Activated CD4-positive, alpha-beta T cell treated with anti-CD3 and anti-CD28 coated beads for 24 hours (primary cell): ENCODE measurements at regions not wholly inside any gene's neighbourhood (a gene's known extent, or its start where the extent isn't known, plus 50 kb on each side); places are given as distances from the start of the nearest gene placed in this dataset.
"Not testable (repeated sequence)": the region's sequence is repeated elsewhere in the genome, so short reads cannot be mapped to it uniquely, and the experiment has no call there.

Experiments
- DNase-seq, 2 donors: peaks; one replicate each; pipeline ENCODE4 v3.0.0-alpha.2; 2020; ENCODE audit warnings: low read depth in 2 of 2

DNA sequence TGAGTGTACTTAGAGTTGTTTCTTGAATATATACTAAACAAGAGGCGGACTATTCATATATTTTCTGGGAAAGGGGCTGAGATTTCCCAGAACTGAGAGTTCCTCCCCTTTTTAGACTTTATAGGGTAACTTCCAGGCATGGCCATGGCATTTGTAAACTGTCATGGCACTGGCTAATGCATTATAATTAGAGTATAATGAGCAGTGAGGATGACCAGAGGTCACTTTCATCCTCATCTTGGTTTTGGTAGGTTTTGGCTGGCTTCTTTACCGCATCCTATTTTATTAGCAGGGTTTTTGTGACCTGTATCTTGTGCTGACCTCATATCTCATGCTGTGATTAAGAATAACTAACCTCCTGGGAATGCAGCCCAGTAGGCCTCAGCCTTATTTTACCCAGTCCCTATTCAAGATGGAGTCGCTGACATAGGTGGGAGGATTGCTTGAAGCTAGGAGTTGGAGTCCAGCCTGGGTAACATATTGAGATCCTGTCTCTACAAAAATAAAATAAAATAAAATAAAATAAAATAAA, 91.4 kb downstream of the MOBP start:
- no peak for DNase-seq

DNA sequence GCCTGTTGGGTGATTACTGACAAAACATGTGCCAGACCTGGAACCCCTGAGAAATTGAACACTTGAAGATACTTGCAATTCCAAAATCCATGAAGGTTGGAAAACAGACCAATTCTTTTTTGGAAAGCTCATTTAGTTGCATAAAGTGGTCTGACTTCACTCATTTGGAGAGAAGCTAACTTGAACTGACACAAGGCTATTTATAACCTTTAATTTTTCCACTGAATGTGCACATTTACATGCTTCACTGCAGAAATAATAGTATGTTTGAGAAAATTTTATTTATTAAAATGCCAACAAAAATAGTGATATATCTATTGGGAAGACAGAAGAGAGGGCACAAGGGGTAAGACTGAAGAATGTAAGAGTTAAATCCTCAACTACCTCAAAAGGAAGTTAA, 92.1 kb downstream of the MOBP start:
- no peak for DNase-seq

DNA sequence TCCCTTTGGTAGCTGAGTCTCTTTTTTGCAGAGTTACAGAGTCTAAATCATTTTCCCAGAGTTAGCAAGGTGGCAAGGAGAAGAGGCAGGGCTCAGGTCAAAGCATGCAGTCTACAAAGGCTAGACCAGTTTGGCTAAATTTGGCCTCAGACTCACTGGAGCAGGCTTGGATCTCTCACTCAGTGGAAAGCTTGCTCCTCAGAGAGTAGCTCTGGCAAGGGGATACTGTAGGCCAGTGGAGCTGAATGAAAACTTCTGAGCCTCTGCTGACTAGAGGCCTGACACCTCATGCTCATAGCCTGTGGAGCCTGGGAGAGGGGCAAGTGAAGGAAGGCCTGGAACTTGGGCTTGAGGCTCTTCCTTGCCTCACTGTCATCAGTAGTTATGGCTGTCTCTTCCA, 101.0 kb downstream of the MOBP start:
- DNase-seq: no peak

DNA sequence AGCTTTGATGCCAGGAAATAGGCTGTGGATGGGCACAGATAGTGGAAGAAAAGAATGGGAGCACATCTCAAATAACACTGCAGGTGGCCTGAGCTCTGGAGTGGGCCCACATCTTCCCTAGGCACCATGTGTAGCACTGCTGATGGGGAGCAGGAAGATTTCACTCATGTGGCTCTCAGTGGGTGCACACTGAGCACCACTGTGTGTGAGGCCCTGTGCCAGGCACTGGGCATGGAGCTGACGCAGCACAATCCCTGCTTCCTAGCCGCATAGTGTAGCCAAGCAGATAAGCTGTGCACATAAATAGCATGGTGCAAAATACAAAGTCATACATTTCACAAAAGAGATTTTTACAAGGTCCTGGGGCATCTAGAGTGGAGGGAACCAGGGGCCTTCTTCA, 101.6 kb downstream of the MOBP start:
- DNase-seq: no peak

DNA sequence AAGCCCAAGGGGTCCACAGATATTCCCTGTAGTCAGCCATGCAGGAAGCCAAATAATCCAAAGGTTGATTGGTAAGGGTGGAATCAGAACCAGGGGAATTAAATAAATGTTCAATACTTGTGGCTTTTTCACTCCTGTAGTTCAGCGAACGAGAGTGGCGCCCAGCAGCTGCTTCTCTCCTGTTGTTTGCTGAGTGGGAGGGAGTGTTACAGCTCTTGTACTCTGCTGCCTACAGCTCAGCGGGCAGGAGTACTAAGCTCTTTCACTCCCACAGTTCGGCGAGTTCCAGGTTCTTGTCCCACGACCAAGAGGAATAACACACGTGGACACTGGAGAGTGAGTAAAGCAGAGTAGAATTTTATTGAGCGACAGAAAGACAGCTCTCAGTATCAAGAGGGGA, 105.9 kb downstream of the MOBP start:
- DNase-seq: no peak

DNA sequence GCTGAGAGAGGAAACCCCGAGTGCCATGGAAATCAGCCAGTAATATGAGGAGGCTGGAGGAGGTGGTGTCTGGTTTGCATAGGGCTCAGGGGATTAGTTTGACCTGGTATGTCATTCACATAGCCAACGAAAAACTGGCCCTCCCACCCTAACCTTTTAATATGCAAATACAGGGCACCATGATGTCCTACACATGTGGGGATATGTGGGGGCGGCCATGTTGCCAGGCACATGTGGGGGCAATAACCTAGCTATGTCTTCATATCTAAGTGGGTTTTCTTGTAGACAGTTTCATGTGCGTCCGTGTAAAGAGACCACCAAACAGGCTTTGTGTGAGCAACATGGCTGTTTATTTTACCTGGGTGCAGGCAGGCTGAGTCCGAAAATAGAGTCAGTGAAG, 110.1 kb downstream of the MOBP start:
- no peak for DNase-seq

DNA sequence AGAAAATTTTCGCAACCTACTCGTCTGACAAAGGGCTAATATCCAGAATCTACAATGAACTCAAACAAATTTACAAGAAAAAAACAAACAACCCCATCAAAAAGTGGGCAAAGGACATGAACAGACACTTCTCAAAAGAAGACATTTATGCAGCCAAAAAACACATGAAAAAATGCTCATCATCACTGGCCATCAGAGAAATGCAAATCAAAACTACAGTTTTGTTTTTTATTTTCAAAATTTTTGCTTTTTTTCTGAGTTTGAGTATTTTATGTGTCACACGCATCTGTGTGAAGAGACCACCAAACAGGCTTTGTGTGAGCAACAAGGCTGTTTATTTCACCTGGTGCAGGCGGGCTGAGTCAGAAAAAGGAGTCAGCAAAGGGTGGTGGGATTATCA, 118.7 kb downstream of the MOBP start:
- not testable (repeated sequence) for DNase-seq

DNA sequence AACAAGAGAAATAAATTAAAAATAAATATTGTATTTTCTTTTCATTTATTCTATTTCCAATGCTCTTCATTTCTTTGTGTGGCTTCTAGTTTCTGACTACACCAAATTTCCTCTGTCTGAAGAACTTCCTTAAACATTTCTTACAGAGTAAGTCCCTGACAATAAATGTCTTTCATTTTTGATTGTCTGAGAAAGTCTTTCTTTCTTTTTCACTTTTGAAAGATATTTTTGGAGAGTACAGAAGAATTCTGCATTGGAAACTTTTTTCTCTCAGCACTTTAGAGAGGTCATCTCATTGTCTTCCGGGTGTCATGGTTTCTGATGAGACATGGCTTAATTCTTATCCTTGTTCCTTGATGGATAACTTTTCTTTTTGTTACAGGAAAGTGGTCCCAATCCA, 119.6 kb downstream of the MOBP start:
- DNase-seq: no peak

DNA sequence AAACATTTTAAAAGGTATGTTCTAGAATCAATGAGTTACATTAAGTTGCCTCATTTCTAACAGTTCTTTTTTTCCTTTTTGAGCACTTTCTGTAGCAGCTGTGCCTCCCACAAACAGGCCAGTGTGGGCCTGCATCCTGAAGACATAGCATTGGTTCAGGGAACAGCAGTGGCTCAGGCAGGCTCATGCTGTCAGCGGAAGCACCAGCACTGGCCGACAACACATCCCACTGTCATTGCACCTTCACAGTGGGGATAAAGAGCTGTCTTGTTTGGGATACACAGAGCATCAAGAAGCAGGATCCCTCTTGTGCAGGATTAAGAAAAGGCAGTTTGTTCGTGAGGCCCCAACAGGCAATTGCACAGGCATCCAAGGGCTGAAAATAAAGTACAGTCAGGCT, 123.3 kb downstream of the MOBP start:
- DNase-seq: no peak

DNA sequence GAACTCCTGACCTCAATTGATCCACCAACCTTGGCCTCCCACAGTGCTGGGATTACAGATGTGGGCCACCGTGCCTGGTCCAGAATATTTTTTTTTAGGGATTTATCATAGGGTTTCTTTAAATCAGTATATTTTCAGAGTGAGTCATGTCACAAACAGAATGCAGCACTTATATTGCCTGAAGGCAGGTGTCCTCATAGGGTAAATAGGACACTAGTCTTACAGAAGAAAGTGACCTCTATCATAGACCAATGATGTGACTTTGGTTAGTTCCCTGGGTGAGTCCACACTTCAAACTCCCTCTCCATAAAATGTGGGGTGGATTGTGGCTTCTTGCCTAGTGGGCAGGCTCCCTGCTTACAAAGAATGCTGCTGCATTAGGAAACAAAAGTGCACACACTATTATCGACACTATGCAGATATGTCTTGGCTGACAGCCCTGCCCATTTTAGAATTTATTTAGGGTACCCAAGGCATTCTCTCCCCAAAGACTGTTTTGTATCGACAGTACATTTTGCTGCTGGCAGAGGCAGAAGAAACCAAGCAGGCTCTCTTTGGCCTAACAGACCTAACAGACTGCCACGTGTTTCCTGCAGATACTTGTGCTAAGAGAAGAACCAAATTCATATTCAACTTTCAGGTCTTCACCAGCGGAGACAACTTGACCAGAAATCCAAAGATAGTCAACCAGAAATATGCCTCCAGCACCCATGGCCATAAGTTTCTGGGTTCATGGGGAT, 125.0 kb downstream of the MOBP start:
- DNase-seq: no peak

DNA sequence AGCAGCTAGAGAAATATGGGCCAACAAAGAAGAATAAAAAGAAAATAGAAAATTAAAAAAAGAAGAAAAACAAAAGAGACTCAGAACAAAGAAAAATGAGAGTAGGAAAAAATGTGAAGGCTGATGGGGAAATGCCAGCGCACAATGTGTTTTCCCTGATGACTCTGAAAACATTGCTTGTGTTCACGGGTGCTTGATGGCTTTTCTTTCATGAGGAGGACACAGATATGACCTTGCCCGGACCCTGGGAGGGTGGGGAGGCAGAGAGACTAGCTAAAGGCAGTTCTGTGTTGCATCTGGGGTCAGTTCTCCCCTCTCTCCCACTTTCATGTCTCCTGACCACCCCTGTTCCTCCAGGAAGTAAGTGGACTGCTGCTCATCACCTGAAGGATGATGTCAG, 125.9 kb downstream of the MOBP start:
- DNase-seq: no peak

DNA sequence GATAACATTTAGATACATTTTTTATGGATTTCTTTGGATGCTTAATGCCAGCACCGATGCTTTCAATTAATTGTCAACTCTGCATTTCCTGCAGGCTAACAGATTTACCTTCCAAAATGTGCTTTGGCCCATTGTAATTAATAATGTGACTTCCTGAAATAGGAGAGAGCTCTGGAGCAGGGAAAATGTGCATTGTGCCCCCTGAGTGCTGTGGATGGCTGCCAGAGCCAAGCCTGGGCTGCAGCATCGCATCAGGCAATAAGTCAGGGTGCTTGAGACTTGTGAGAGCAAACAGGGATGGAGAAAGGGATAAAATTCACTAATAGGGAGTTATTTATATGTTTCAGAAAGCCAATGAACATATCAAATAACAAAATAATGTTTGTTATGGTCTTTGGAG, 133.8 kb downstream of the MOBP start:
- no peak for DNase-seq

DNA sequence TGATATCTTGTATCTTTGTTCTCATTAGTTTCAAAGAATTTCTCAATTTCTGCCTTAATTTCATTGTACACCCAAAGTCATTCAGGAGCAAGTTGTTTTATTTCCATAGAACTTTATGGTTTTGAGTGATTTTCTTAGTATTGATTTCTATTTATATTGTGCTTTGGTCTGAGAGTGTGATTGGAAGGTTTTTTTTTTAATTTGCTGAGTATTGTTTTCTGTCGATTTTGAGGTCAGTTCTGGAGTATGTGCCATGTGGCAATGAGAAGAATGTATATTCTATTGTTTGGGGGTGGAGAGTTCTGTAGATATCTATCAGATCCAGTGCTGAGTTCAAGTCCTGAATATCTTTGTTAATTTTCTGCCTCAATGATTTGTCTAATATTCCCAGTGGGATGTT, 138.4 kb downstream of the MOBP start:
- DNase-seq: no peak

DNA sequence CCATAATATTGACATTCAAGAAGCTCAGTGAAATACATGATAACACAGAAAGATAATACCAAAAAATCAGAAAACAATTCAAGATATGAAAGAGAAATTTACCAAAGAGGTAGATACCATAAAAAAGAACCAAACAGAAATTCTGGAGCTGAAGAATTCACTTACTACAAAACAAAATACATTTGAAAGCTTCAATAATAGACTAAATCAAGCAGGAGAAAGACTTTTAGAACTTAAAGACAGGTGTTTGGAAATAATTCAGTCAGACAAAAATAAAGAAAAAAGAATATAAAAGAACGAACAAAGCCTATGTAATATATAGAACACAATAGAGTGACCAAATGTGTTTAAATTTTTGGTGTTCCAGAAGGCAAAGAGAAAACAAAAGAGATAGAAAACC, 158.7 kb downstream of the MOBP start:
- no peak for DNase-seq

DNA sequence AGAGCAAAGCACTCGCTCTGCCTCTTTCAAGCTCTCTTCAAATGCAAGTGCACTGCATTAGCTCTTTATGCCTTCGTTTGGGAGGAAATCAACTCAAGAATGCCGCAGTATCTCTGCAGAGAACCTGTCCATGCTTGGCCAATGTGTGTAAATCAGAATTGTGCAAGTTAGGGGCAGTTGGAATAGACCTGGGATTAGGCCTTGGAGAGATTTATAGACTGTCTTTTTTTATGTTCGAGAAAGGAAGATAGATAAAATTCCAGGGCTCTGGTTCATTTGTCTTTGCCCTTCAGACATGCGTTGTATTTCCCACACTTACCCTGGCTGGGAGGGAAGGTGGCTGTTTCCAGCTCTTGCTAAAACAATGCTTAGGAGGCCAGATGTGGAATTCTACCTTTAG, 163.7 kb downstream of the MOBP start:
- DNase-seq: no peak

DNA sequence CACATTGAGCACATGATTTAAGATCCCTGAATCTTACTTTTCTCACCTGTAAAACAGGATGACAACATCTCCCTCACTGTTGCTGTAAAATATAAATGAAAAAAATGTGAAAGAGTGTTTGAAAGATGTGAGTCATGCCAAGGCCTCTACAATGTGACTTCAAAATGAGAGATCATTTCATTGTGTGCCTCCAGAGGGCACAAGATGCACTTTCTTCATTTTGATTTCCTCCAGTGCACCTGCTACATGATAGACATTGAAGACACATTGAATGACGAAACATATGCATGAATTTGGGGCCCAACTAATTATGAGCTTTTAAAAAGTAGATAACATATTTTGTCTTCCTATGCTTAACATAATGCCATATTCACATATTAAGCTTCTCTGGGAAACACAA, 170.3 kb downstream of the MOBP start:
- DNase-seq: no peak

DNA sequence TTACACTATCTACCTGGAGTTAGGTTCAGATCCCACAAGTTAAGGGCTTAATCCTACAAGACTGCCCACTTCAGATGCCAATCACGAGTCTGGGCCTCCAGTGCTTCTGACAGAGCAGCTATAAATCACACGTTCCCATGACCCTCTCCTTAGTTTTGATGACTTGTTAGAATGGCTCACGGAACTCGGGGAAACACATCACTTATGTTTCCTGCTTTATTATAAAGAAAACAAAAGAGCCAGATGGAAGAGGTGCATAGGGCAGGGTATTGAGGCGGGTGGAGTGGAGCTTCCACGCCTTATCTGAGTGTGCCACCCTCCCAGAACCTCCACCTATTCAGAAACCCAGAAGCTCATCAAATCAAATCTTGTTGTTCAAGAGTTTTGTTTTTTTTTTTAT, 170.8 kb downstream of the MOBP start:
- DNase-seq: no peak

DNA sequence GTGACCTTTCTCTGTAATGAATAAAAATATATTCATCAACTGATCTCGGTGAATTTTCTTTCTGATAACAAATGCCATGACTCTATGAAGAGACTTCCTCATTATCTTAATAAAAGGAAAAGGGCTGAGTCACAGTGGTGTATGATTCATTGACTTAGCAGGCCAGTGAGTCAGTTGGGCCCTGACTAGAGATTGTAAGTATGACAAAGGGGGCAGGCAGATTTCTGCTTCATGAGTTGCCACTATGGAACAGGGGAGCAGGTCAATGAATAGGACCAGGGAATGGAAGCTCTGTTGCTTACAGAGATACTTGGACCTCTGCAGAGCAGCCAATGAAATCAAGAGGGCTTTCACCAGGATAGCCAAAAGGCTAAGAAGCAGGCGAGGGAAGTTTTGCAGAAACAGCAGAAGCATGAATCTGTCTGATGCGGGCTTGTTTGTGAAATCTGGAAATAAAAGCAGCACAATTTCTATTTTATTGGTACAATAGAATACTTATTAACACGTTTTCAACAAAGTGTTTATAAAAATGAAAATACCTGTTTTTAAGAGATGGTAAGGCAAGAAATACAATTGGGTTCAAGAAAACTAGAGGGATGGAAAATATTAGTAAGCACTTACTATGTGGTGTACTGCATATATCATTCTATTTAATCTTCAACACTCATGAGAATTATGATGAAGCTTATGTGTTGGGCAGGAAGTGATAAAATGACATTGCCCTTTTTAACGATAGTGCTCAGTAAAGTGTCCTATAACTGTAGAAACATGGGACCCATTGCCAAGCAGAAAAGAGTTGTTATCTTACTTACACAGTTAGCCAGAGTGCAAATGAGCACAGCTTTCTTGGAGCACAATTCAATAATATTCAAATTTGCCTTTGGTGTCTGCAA, 169.8 kb upstream of the MYRIP start:
- DNase-seq: peak in 1 of 2 donors; percentile 2

DNA sequence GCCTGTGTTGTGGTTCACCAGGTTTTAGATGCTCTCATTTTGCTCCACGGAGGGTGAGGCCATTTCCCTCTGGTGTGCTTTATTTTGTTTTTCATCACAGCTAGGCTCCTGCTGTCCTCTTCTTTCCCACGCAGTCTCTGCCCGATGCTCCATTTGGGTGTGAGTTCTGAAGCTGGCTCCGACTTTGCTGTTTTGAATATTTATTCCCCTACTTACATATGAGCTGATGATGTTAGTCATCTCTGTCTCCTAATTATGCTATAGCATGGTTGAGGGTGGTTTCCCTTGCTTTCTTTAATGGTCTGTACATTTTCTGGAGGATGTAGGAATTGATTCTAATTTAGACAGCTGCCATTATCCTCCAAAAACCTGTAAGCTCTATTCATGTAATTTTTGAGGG, 168.1 kb upstream of the MYRIP start:
- DNase-seq: no peak

DNA sequence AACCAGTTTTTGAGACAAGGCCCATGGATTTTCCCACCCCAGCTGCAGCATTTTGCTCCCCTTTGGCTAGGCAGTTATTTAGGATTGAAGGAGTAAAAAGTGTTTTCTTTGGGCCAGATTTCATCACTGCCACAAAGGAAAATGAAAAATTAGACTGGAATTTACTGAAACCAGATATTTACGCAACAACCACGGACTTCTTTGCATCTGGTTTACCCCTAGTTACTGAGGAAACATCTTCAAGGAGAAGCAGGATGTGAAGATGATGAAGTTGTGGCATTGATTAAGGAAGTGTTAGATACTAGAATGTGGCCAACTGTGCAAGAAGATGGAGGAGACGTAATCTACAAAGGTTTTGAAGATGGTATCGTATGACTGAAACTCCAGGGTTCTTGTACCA, 165.2 kb upstream of the MYRIP start:
- DNase-seq: no peak

DNA sequence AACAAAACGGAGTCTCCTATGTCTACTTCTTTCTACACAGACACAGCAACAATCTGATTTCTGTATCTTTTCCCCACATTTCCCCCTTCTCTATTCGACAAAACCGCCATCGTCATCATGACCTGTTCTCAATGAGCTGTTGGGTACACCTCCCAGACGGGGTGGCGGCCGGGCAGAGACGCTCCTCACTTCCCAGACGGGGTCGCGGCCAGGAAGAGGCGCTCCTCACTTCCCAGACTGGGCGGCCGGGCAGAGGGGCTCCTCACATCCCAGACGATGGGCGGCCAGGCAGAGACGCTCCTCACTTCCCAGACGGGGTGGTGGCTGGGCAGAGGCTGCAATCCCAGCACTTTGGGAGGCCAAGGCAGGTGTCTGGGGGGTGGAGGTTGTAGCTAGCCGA, 158.2 kb upstream of the MYRIP start:
- DNase-seq: not testable (repeated sequence)

DNA sequence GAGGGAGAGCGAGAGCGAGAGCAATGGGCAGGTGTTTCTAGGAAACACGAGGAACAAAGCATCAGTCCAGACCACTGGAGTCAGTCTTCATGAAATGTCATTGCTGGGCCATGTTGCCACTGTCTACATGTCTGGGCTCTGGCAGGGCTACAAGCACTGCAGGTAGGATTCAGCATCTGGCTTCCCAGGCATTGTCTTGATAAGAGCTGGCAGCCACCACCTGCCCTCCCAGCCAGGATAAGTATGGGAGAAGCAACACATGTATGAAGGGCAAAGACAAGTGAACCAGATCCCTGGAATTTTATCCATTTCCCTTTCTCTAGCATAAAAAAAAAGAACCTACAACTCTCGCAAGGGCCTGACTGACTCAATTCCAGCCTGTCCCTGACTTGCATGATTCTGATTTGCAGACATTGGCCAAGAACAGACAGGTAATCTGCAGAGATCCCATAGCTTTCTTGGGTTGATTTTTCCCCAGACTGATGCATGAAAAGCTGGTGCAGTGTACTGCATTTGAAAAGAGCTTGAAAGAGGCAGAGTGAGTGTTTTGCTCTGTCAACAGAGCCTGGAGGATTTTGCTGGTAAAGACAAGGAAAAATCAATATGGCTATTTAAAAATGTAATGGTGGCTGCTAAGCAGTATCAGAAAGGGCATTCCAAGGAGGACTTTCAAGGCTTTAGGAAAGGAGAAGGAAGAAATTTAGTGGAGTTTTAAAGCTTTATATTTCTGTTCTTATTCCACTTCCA, 157.2 kb upstream of the MYRIP start:
- no peak for DNase-seq
